Sigmoid colon (tissue), 4 donors: ENCODE measurements at regions not wholly inside any gene's neighbourhood (a gene's known extent, or its start where the extent isn't known, plus 50 kb on each side); places are given as distances from the start of the nearest gene placed in this dataset.

ENCODE experiments used
- CTCF ChIP-seq, 4 experiments: fragments of 450-650 bp in 3 of 4; fragments of 200-600 bp in 1 of 4; IDR thresholded peaks; one replicate each; pipeline ENCODE4 v1.5.1; 2016 to 2019; ENCODE audit warnings: antibody characterized with exemption in 4 of 4, mild to moderate bottlenecking in 3 of 4, moderate library complexity in 2 of 4
- EP300 ChIP-seq, 4 donors: sonication (generic); formaldehyde crosslinking; IDR thresholded peaks; one replicate each; pipeline ENCODE4 v1.6.1; 2017; ENCODE audit warnings: antibody characterized with exemption in 4 of 4
- POLR2A ChIP-seq, 2 donors: fragments of 450-650 bp; IDR thresholded peaks; one replicate each; pipeline ENCODE4 v1.6.1; 2016; ENCODE audit warnings: antibody characterized with exemption in 2 of 2, mild to moderate bottlenecking in 2 of 2, moderate library complexity in 2 of 2
- POLR2AphosphoS5 ChIP-seq, 4 donors: sonication (generic); formaldehyde crosslinking; IDR thresholded peaks; one replicate each; pipeline ENCODE4 v1.6.1; 2017; ENCODE audit warnings: antibody characterized with exemption in 4 of 4

- TF ChIP-seq POLR2A (IDR thresholded peaks at IDR 0.05) (no peak), CTCF (IDR thresholded peaks at IDR 0.05) (no peak), POLR2AphosphoS5 (IDR thresholded peaks at IDR 0.05) (no peak), EP300 (IDR thresholded peaks at IDR 0.05) (no peak)
These were observed 603.4 kb upstream of the CCDC54 start for GRCh38 chr3:106773795-106774194.
